Peyer's patch (tissue), 4 donors: ENCODE measurements at regions not wholly inside any gene's neighbourhood (a gene's known extent, or its start where the extent isn't known, plus 50 kb on each side); places are given as distances from the start of the nearest gene placed in this dataset.
"Not testable (repeated sequence)": the region's sequence is repeated elsewhere in the genome, so short reads cannot be mapped to it uniquely, and the experiment has no call there.

Experiments used
- POLR2A ChIP-seq, 2 donors: fragments of 450-650 bp; IDR thresholded peaks; one replicate each; pipeline ENCODE4 v1.5.1; 2017; ENCODE audit warnings: antibody characterized with exemption in 2 of 2, mild to moderate bottlenecking in 2 of 2, moderate library complexity in 2 of 2
- TF ChIP-seq, protein P1 (sequence below), 6 experiments: fragments of 450-650 bp in 4 of 6; fragments of 200-600 bp in 2 of 6; sonication (generic) in 1 of 6; IDR thresholded peaks; one replicate each; pipeline ENCODE4 v1.5.1; 2017 to 2019; ENCODE audit warnings: antibody characterized with exemption in 6 of 6, mild to moderate bottlenecking in 3 of 6, moderate library complexity in 1 of 6

DNA sequence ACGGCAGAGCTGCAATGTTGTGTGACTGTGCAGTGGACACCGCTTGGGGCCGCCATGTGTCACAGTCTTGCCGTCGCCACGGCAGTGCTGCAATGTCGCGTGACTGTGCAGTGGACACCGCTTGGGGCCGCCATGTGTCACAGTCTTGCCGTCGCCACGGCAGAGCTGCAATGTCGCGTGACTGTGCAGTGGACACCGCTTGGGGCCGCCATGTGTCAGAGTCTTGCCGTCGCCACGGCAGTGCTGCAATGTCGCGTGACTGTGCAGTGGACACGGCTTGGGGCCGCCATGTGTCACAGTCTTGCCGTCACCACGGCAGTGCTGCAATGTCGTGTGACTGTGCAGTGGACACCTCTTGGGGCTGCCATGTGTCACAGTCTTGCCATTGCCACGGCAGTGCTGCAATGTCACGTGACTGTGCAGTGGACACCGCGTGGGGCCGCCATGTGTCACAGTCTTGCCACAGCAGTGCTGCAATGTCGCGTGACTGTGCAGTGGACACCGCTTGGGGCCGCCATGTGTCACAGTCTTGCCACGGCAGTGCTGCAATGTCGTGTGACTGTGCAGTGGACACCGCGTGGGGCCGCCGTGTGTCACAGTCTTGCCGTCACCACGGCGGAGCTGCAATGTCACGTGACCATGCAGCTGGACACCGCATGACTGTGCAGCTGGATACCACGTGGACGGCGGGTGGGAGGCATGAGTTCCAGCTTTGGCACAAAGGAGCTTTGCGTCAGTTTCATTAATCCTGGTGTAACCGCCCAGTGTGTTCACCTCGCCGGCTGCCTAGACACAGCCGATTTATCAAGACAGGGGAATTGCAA is 182.1 kb upstream of the FOXD4L5 start:
- TF ChIP-seq, protein P1, sequence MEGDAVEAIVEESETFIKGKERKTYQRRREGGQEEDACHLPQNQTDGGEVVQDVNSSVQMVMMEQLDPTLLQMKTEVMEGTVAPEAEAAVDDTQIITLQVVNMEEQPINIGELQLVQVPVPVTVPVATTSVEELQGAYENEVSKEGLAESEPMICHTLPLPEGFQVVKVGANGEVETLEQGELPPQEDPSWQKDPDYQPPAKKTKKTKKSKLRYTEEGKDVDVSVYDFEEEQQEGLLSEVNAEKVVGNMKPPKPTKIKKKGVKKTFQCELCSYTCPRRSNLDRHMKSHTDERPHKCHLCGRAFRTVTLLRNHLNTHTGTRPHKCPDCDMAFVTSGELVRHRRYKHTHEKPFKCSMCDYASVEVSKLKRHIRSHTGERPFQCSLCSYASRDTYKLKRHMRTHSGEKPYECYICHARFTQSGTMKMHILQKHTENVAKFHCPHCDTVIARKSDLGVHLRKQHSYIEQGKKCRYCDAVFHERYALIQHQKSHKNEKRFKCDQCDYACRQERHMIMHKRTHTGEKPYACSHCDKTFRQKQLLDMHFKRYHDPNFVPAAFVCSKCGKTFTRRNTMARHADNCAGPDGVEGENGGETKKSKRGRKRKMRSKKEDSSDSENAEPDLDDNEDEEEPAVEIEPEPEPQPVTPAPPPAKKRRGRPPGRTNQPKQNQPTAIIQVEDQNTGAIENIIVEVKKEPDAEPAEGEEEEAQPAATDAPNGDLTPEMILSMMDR (IDR thresholded peaks at IDR 0.05): not testable (repeated sequence)
- not testable (repeated sequence) for TF ChIP-seq POLR2A (IDR thresholded peaks at IDR 0.05)
